Glutamatergic neuron (in vitro differentiated cells): ENCODE measurements at regions not wholly inside any gene's neighbourhood (a gene's known extent, or its start where the extent isn't known, plus 50 kb on each side); places are given as distances from the start of the nearest gene placed in this dataset.

ENCODE experiments used
- DNase-seq: peaks from one replicate; pipeline ENCODE4 v3.0.0; 2022
- H3K27ac Mint-ChIP-seq: one replicate; pipeline ENCODE4 v1.8.0; 2020; ENCODE audit warnings: mild to moderate bottlenecking, mixed read lengths, inconsistent platforms; ENCODE audit not compliant: unreplicated experiment
- H3K27me3 Mint-ChIP-seq: one replicate; pipeline ENCODE4 v1.8.0; 2020; ENCODE audit warnings: mild to moderate bottlenecking, moderate library complexity, mixed read lengths, inconsistent platforms; ENCODE audit not compliant: unreplicated experiment
- H3K36me3 Mint-ChIP-seq: one replicate; pipeline ENCODE4 v1.8.0; 2020; ENCODE audit warnings: mild to moderate bottlenecking, mixed read lengths, inconsistent platforms; ENCODE audit not compliant: unreplicated experiment
- H3K4me1 Mint-ChIP-seq: one replicate; pipeline ENCODE4 v1.8.0; 2020; ENCODE audit warnings: mild to moderate bottlenecking, low read depth, mixed read lengths, inconsistent platforms; ENCODE audit not compliant: unreplicated experiment
- H3K4me3 Mint-ChIP-seq: one replicate; pipeline ENCODE4 v1.8.0; 2020; ENCODE audit warnings: mild to moderate bottlenecking, mixed read lengths, inconsistent platforms; ENCODE audit not compliant: unreplicated experiment
- H3K9me3 Mint-ChIP-seq: one replicate; pipeline ENCODE4 v1.8.0; 2020; ENCODE audit warnings: mild to moderate bottlenecking, moderate library complexity, mixed read lengths, inconsistent platforms; ENCODE audit not compliant: unreplicated experiment
- TF ChIP-seq, protein P1 (sequence below): fragments of 200-600 bp; sonication (generic); IDR thresholded peaks from one replicate; pipeline ENCODE4 v1.5.0; 2021; ENCODE audit not compliant: partially characterized antibody, unreplicated experiment

DNA sequence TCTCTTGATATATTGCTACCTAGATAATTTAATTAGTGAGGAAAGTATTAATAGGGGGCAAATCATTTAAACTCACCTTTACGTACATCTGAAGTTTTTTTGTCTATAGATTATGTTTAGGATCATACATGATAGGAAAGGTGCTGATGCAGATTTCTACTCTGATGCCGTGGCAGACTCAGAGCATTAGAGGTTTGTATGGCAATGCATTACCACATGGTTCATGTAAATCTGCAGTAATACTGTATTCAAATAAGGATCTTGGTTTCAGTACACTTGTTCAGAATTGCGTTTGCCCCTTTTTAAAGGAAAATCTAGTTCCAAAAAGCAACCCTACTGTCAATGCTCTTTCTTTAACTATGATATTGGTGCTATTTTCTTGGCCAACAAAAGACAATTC lies 288.3 kb downstream of the PTPRC start:
- TF ChIP-seq, protein P1, sequence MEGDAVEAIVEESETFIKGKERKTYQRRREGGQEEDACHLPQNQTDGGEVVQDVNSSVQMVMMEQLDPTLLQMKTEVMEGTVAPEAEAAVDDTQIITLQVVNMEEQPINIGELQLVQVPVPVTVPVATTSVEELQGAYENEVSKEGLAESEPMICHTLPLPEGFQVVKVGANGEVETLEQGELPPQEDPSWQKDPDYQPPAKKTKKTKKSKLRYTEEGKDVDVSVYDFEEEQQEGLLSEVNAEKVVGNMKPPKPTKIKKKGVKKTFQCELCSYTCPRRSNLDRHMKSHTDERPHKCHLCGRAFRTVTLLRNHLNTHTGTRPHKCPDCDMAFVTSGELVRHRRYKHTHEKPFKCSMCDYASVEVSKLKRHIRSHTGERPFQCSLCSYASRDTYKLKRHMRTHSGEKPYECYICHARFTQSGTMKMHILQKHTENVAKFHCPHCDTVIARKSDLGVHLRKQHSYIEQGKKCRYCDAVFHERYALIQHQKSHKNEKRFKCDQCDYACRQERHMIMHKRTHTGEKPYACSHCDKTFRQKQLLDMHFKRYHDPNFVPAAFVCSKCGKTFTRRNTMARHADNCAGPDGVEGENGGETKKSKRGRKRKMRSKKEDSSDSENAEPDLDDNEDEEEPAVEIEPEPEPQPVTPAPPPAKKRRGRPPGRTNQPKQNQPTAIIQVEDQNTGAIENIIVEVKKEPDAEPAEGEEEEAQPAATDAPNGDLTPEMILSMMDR = no peak
- H3K27me3 Mint-ChIP-seq = no peaks in the 10 kb centered on the region
- H3K4me3 Mint-ChIP-seq = no peak overlapping the region
- no peaks in the 10 kb centered on the region for H3K36me3 Mint-ChIP-seq
- H3K4me1 Mint-ChIP-seq = peaks cover 2% of the 10 kb centered on the region
- H3K27ac Mint-ChIP-seq = no peak overlapping the region
- no peak for DNase-seq
- H3K9me3 Mint-ChIP-seq = no peaks in the 10 kb centered on the region

DNA sequence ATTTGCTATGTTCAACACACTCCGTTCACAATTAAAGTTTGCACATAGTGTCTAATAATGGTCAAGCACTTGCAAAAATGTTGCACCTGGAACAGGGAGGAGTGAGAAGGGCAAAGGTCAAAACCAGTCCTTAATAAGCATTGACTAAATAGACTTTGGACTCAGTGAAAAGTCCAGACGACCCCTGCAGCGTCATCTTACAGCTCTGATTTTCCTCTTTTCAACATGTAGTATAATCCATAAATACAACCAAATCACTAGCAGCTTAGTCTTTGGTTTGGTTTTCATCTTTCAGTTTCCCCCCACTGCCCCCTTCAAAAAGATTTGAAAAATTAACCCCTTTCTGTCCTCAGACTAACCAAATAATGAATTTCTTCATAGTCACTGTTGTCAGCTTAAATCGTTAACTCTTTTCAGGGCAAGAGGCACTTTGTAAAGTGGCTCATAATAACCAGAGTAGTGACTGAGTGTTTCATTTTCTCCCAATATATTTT lies 290.3 kb downstream of the PTPRC start:
- H3K9me3 Mint-ChIP-seq = no peaks in the 10 kb centered on the region
- H3K27me3 Mint-ChIP-seq = no peaks in the 10 kb centered on the region
- no peak for DNase-seq
- TF ChIP-seq, protein P1 = no peak
- H3K4me1 Mint-ChIP-seq = peaks cover 2% of the 10 kb centered on the region
- H3K36me3 Mint-ChIP-seq = no peaks in the 10 kb centered on the region
- H3K27ac Mint-ChIP-seq = no peak overlapping the region
- H3K4me3 Mint-ChIP-seq = no peak overlapping the region

DNA sequence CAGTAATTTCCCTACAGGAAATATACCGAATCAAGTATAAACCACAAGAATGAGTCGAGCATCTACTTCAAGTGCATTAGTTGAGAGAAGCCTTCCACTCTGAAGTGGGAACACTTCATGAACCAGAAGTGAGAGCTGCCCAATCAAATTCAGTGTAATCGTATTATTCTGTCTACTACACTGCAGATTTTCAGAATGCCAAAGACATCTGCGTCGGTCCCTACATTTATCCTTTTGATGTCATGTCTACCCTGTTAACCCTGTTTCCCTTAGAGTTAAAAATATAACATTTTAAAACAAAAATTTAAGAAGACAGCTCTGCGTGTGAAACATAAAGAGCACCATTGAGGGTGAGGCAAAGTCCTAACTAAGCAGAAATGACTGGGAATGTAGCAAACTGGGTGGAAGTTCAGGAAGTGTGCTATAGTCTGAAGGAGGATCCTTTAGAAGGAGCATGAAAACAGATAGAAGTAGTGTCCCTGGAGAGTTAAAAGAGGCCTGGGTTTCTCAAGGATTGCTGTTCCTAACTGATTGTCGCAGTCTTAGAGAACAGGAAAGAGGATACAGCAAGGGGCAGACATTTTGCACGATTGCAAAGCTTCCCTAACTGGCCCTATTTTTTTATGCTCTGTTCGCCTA lies 291.2 kb downstream of the PTPRC start:
- Mint-ChIP-seq H3K27me3 (no peaks in the 10 kb centered on the region), H3K4me1 (peaks cover 2% of the 10 kb centered on the region), H3K4me3 (no peak overlapping the region), H3K27ac (no peak overlapping the region), H3K9me3 (no peaks in the 10 kb centered on the region), H3K36me3 (no peaks in the 10 kb centered on the region)
- TF ChIP-seq, protein P1 = no peak
- DNase-seq = no peak

DNA sequence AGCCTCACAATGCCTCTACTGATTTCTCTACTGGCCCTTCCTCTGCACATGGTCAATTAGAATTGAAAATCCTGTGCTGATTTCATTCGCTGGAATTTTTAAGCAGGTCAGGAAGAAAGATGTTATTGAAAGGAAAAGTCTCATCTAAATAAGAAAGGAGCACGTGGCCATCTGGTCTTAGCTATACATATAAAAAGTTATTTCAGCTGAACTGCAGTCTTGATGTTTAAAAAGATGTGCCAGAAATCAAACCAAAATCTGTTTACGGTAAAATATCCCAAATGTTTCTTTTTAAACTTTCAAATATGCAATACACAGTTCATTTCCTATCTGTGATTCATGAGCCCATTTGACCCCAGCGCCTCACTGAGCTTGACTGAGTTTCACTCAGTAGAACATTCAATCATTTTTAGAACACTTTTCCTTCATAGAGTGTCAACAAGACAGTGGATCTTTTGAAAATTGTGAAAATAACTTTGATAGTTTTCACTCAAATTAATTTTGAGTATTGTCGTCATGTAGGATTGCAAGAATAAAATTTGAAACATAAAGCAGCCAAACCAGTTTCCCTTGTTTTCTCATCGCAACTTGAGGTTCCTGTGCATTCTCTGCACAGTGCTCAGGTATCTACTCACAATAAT lies 293.6 kb downstream of the PTPRC start:
- Mint-ChIP-seq H3K36me3 (no peaks in the 10 kb centered on the region), H3K4me1 (peaks cover 2% of the 10 kb centered on the region), H3K4me3 (no peak overlapping the region), H3K27ac (no peak overlapping the region), H3K27me3 (no peaks in the 10 kb centered on the region), H3K9me3 (no peaks in the 10 kb centered on the region)
- TF ChIP-seq, protein P1 = no peak
- DNase-seq = no peak
